ENCODE measurements at regions not wholly inside any gene's neighbourhood (a gene's known extent, or its start where the extent isn't known, plus 50 kb on each side); places are given as distances from the start of the nearest gene placed in this dataset.
"Not testable (repeated sequence)": the region's sequence is repeated elsewhere in the genome, so short reads cannot be mapped to it uniquely, and the experiment has no call there.

DNA sequence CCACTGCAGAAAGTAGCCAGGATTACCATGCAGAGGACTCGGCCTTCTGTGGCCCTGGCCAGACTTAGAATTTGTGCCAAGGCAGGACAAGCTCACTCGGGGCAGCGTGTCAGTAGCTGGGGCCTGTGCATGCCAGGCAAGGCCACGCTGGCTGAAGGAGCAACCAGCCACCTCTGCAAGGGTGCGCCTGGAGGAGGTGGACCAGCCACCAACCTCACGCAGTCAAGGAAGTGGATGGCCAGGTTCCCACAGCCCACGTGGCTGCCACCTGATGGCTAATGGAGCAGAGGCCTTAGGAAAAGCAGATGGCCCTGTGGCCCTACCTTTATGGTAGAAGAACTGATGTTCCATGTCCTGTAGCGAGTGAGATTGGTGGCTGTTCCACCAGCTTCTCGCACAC, 107.9 kb downstream of the CCDC74A start:
- no peak for DNase-seq (ENCODE audit: extremely low spot score, unreplicated experiment)
- no peaks in the 10 kb centered on the region for H3K36me3 Mint-ChIP-seq
- no peaks in the 10 kb centered on the region for H3K4me1 Mint-ChIP-seq (ENCODE audit: unreplicated experiment)
- H3K27ac Mint-ChIP-seq, result no peak overlapping the region
- TF ChIP-seq, protein P1, sequence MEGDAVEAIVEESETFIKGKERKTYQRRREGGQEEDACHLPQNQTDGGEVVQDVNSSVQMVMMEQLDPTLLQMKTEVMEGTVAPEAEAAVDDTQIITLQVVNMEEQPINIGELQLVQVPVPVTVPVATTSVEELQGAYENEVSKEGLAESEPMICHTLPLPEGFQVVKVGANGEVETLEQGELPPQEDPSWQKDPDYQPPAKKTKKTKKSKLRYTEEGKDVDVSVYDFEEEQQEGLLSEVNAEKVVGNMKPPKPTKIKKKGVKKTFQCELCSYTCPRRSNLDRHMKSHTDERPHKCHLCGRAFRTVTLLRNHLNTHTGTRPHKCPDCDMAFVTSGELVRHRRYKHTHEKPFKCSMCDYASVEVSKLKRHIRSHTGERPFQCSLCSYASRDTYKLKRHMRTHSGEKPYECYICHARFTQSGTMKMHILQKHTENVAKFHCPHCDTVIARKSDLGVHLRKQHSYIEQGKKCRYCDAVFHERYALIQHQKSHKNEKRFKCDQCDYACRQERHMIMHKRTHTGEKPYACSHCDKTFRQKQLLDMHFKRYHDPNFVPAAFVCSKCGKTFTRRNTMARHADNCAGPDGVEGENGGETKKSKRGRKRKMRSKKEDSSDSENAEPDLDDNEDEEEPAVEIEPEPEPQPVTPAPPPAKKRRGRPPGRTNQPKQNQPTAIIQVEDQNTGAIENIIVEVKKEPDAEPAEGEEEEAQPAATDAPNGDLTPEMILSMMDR (conservative IDR thresholded peaks at IDR 0.05), result no peak
- no peak overlapping the region for H3K4me3 Mint-ChIP-seq
- no peaks in the 10 kb centered on the region for H3K27me3 Mint-ChIP-seq
- H3K9me3 Mint-ChIP-seq, result no peaks in the 10 kb centered on the region

DNA sequence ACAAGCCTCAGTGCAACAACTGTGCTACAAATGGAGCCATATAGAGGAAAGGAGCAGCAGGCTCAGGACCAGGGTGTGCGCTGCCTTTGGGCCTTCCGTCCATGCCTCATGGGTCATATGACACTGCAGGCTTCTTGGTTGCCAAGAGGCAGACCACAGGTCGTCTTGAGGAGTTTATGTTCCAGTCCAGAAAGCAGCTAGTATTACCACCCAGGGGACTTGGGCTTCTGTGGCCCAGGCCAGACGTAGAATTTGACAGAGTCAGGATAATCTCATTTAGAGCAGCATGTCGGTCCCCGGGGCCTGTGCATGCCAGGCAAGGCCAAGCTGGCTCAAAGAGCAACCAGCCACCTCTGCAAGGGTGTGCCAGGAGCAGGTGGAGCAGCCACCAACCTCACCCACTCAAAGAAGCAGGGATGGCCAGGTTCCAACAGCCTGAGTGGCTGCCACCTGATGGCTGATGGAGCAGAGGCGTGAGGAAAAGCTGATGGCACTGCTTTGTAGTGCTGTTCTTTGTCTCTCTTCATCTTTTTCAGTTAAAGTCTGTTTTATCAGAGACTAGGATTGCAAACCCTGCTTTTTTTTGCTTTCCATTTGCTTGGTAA, 109.1 kb downstream of the CCDC74A start:
- H3K27ac Mint-ChIP-seq, result not testable (repeated sequence)

GRCh38 chr2:131639001-131639620, 111.4 kb downstream of the CCDC74A start:
- H3K4me1 Mint-ChIP-seq (ENCODE audit: unreplicated experiment); H3K4me3 Mint-ChIP-seq; DNase-seq (ENCODE audit: extremely low spot score, unreplicated experiment); H3K27ac Mint-ChIP-seq; H3K9me3 Mint-ChIP-seq; H3K27me3 Mint-ChIP-seq; H3K36me3 Mint-ChIP-seq: not testable (repeated sequence)

More for the DNA sequence above, 109.1 kb downstream of the CCDC74A start:
- H3K4me1 Mint-ChIP-seq (ENCODE audit: unreplicated experiment); H3K27me3 Mint-ChIP-seq; H3K9me3 Mint-ChIP-seq; DNase-seq (ENCODE audit: extremely low spot score, unreplicated experiment); H3K4me3 Mint-ChIP-seq; H3K36me3 Mint-ChIP-seq: not testable (repeated sequence)

DNA sequence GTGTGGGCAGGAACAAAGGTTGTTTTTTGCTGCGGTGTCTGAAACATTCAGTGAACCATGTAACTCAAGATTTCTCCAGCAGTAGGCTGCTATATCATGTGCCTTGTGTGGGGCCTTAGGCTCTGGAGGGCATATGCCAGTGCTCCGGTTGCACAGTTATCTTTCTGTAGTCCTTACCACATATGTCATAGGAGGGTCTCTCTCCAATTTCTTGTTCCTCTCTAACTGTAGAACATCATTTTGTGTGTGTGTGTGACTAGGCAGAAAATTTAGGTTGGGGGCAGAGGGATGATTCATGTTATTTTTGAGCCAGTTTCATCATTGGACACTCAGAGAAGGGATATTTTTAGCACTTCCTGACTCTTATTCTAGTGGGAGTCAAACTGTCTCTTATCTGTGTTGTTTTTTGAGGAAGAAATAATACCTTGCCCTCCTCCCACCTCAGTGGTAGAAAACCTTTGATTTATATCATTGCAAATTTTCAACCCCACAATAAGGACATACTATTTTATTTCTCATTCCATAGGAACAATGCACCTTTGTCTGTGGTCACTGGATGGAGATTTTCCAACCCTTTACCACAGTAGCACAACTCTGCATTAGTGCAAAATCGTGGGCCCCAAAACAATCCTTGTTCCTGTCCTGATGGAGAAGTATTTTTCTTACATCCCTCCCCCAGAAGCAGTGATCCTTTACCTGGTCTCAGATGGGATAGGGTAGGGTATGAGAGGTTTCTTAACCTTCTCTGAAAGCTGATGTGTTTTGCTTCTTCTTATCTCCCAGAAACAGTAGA, 113.9 kb downstream of the CCDC74A start:
- H3K4me1 Mint-ChIP-seq (ENCODE audit: unreplicated experiment), result peaks cover 4% of the 10 kb centered on the region
- TF ChIP-seq, protein P1 (conservative IDR thresholded peaks at IDR 0.05), result no peak
- H3K27me3 Mint-ChIP-seq, result no peaks in the 10 kb centered on the region
- H3K4me3 Mint-ChIP-seq, result no peak overlapping the region
- H3K36me3 Mint-ChIP-seq, result no peaks in the 10 kb centered on the region
- no peak overlapping the region for H3K27ac Mint-ChIP-seq
- no peaks in the 10 kb centered on the region for H3K9me3 Mint-ChIP-seq
- DNase-seq (ENCODE audit: extremely low spot score, unreplicated experiment), result no peak

DNA sequence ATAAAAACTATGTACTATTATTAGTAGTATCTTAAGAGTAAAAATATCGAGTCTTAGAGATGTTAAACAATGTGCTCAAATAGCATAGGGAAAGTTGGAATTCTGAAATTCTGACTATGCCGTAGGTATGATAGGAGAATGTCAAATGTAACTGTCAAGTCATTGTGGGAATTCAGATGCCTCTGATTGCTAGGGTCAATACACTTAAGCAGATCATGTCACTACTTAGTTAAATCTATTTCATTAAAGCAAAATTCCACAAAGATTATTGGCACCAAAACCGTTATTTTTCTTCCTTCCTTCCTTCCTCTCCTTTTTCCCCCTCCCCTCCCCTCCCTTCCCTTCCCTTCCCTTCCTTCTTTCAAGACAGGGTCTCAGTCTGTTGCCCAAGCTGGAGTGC, 115.5 kb downstream of the CCDC74A start:
- not testable (repeated sequence) for H3K27me3 Mint-ChIP-seq; H3K4me1 Mint-ChIP-seq (ENCODE audit: unreplicated experiment); H3K4me3 Mint-ChIP-seq; H3K27ac Mint-ChIP-seq; DNase-seq (ENCODE audit: extremely low spot score, unreplicated experiment); H3K9me3 Mint-ChIP-seq; H3K36me3 Mint-ChIP-seq

DNA sequence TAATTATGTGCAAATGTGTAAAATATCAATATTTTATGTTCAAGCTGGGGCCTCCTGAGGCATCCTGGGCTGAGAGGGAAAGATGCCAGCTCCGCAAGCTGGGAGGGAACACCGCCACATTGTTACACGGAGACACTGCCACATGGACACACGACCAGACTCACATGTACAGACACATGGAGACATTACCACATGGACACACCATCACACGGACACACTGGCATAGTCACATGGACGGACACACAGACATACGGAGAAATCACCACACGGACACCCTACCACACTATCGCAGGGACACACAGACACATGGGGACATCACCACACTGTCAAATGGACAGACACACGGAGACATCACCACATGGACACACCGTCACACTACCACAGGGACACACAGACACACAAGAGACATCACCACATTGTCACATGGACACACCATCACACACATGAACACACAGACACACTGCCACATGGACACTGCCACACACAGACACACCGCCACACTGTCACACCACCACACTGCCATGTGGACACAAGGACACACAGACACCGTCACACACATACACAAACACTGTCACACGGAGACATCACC, 117.6 kb downstream of the CCDC74A start:
- Mint-ChIP-seq H3K9me3 (no peaks in the 10 kb centered on the region), H3K27me3 (peaks cover 16% of the 10 kb centered on the region), H3K4me3 (no peak overlapping the region), H3K36me3 (no peaks in the 10 kb centered on the region), H3K4me1 (ENCODE audit: unreplicated experiment) (peaks cover 4% of the 10 kb centered on the region), H3K27ac (no peak overlapping the region)
- DNase-seq (ENCODE audit: extremely low spot score, unreplicated experiment), result no peak
- TF ChIP-seq, protein P1 (conservative IDR thresholded peaks at IDR 0.05), result no peak

- not testable (repeated sequence) for DNase-seq (ENCODE audit: extremely low spot score, unreplicated experiment); H3K9me3 Mint-ChIP-seq; H3K4me3 Mint-ChIP-seq; H3K36me3 Mint-ChIP-seq; H3K27ac Mint-ChIP-seq; H3K4me1 Mint-ChIP-seq (ENCODE audit: unreplicated experiment)
- peaks cover 20% of the 10 kb centered on the region for H3K27me3 Mint-ChIP-seq
Measured at GRCh38 chr2:131646220-131646619, 118.5 kb downstream of the CCDC74A start.
